NCI-H1092 treated with DMSO at 0.1 percent for 48 hours (cell line): ENCODE measurements at regions not wholly inside any gene's neighbourhood (a gene's known extent, or its start where the extent isn't known, plus 50 kb on each side); places are given as distances from the start of the nearest gene placed in this dataset.

Experiments
- DNase-seq: peaks from one replicate; lab custom pipeline; 2025; lab: John Stamatoyannopoulos, UW

DNA sequence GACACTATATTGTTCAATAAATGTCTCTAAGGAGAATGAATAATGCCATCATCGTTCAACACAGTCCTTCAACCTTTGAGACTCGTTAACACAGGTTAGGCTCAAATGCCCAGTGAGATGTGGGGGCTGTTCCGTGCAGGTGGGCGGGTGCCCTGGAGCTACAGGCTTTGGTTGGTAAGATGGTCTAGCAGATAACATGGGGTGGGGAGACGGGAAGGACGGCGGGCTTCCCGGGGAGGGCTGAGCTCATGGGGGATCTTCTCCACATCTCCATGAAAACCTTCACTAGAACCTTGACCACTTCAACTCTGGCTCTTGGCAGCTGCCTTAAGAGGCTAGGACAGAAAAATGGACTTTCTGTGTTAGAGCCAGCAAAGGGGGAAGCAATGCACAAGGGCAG is 134.1 kb upstream of the TCERG1L start:
- DNase-seq, result no peak

- no peak for DNase-seq
Measured at GRCh38 chr10:131446171-131446570, 134.7 kb upstream of the TCERG1L start.

DNA sequence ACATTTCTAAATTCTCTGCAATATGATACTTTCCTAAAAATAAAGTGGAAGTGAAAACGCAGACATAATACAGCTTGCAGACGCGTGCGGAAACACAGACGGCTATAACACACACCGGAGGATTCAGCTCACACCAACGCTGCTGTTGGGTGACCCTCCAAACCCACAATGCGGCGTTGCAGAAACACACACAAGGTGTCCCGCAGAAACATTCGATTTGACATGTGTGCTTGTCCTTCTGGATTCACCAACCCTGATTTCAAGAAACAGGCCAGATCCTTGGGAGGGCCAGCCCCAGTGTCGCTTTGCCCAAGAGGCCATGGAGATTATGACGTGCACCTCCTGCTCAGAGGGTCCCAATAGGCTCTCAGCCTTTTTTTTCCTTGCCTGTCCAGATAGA is 136.7 kb upstream of the TCERG1L start:
- no peak for DNase-seq

- DNase-seq, result no peak
Measured at GRCh38 chr10:131448883-131449282, 137.4 kb upstream of the TCERG1L start.

GRCh38 chr10:131450216-131450765 is 138.8 kb upstream of the TCERG1L start:
- no peak for DNase-seq

GRCh38 chr10:131451407-131452015 is 140.0 kb upstream of the TCERG1L start:
- no peak for DNase-seq

DNA sequence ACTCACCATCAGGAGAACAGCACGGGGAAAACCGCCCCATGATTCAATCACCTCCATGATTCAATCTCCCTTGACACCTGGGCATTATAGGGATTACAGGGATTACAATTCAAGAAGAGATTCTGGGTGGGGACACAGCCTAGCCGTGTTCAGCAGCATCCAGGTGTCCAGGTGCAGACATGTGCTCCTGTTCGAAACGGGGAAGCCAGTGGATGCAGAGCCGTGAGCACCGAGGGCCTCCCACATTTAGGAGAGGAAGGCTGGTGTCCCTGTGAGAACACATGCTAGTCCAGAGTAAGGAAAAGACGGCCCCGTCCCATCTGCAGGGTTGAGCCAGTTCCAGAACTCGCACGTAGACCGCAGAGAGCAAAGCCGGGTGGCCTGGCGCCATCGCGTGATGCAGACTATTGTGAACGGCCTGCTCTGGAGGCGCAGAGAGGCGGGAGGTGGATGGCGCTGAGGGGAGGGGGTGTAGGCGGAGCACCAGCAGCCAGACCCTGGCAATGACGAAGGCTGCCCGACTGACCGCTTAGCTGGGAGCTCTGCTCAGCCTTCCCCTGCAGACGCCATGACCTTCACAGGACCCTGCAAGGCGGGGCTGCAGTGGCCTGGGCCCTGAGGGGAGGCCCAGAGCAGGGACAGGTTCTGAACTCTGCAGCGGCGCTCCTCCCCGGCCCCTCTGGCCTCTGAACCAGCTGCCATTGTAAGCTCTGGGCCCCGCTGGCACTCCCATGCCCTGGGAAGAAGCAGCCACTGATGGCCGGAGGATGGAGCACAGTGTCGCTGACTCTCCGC is 141.6 kb upstream of the TCERG1L start:
- DNase-seq, result no peak

- DNase-seq, result peak; percentile 1
Measured at GRCh38 chr10:131453721-131454634, 142.5 kb upstream of the TCERG1L start.

- DNase-seq, result no peak
Measured at GRCh38 chr10:131456411-131456810, 144.9 kb upstream of the TCERG1L start.

- no peak for DNase-seq
Measured at GRCh38 chr10:131461093-131461492, 149.6 kb upstream of the TCERG1L start.

GRCh38 chr10:131464789-131465188 is 153.3 kb upstream of the TCERG1L start:
- no peak for DNase-seq

DNA sequence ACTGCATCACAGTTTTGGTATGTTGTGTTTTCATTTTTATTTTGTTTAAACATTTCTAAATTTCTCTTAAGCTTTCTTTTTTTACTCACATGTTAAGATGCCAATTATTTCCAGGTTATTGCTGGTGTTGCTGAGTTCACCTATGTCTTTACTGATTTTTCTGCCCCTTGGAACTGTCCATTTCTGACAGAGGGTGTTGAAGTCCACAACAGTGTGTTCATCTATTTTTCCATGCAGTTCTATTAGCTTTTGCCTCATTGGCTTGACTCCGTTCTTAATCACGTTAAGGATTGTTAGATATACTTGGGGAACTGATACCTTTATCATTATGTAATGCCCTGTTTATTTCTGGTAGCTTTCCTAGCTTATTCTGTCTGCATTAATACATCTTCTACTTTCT is 158.0 kb upstream of the TCERG1L start:
- DNase-seq, result no peak

- DNase-seq, result no peak
Measured at GRCh38 chr10:131473645-131474044, 162.1 kb upstream of the TCERG1L start.

DNA sequence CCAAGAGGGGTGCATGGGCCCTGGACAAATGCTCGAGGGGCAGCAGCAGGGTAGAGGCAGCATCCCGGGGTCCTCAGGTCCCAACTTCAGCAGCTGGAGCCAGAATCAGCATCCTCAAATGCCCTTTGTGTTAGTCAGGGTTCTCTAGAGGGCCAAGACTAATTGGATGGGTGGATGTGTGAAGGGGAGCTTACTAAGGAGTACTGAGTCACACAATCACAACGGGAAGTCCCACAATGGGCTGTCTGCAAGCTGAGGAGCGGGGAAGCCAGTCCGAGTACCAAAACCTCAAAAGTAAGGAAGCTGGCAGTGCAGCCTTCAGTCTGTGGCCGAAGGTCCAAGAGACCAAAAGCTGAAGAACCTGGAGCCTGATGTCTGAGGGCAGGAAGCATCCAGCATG is 162.9 kb upstream of the TCERG1L start:
- no peak for DNase-seq

DNA sequence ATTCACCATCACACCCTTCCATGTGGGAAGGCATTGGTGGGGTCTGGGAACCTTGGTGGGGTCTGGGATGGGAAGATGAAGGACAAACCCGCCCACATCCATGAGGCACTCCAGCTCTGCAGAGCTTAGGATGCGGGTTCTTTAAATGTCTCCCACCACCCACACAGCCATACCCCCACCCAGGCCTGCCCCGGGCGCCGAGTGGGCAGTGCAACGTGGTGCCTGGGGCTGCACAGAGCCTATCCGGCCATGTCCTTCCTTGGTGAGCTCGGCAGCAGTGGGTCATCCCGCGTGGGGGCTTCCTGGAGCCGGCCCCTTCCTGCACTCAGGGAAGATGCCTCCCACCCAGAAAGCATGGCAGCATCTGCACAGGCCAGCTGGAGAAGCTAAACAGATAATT is 163.5 kb upstream of the TCERG1L start:
- DNase-seq, result no peak

GRCh38 chr10:131475803-131476202 is 164.3 kb upstream of the TCERG1L start:
- DNase-seq, result no peak

GRCh38 chr10:131477457-131478121 is 166.1 kb upstream of the TCERG1L start:
- no peak for DNase-seq

- no peak for DNase-seq
Measured at GRCh38 chr10:131478377-131478989, 167.0 kb upstream of the TCERG1L start.

DNA sequence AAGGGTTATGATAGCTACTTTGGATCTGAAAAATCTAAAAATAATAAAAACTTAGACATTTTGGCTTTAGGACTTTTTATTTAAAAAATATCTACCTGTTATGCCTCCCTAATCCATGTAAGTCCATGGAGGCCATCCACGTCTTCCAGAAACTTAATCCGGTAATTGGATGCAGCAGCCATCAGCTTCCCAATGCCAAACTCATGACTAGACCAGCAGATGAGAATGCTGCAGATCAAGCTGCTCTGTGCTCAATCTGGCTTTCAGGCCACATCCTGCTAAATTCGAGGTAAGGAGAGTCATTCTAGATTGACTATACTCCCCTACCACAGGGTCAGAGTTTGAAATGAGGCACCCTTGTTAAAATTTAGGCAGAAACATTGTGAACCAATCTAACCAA is 168.5 kb upstream of the TCERG1L start:
- no peak for DNase-seq

DNA sequence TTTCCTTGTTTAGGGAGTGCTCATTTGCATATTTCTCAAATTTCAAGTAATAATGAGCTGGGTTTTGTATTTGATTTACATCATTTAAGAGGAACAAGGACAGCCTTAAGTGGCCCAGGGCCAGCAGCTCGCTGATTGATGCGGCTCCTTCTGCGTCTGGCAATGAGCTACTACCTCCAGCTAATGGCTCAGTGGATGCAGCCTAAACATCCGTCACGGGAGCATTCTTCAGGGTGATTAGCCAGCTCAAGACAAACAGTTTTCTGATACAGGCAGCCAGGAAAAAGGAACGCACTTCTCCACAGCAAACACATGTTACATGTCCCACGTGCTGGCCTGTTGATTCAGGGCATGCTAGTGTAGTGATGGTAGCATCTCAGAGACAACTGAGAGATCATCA is 169.3 kb upstream of the TCERG1L start:
- no peak for DNase-seq

GRCh38 chr10:131485732-131486131 is 174.2 kb upstream of the TCERG1L start:
- no peak for DNase-seq
